GM12891 (cell line): ENCODE measurements at regions not wholly inside any gene's neighbourhood (a gene's known extent, or its start where the extent isn't known, plus 50 kb on each side); places are given as distances from the start of the nearest gene placed in this dataset.

ENCODE experiments used
- POLR2AphosphoS5 ChIP-seq: IDR thresholded peaks from 2 replicates; pipeline ENCODE4 v1.6.1; 2011; ENCODE audit warnings: low read depth, low read length, control low read depth
- TAF1 ChIP-seq: IDR thresholded peaks from 2 replicates; pipeline ENCODE4 v1.6.1; 2011; ENCODE audit warnings: low read depth, low read length, control low read depth

GRCh38 chr6:40328386-40328985 lies 258.7 kb downstream of the LRFN2 start:
- no peak for TF ChIP-seq TAF1
- no peak for TF ChIP-seq POLR2AphosphoS5
